Adrenal gland (tissue), 9 donors: ENCODE measurements at regions not wholly inside any gene's neighbourhood (a gene's known extent, or its start where the extent isn't known, plus 50 kb on each side); places are given as distances from the start of the nearest gene placed in this dataset.

Experiments
- DNase-seq, 7 donors: peaks; one replicate each; pipeline ENCODE4 v3.0.0-alpha.2; 2019 to 2020
- H3K27ac ChIP-seq, 5 donors: fragments of 200-600 bp; sonication (generic) in 4 of 5; 1 replicate in 3 of 5; 2 replicates in 2 of 5; pipeline versions ENCODE4 v1.5.1 to v1.8.0; 2016 to 2020; ENCODE audit warnings: mild to moderate bottlenecking in 1 of 5
- H3K27me3 ChIP-seq: fragments of 200-600 bp; 2 replicates; pipeline ENCODE4 v1.8.0; 2021
- H3K36me3 ChIP-seq, 2 donors: fragments of 200-600 bp; replicated peaks in 1 of 2; 1 replicate in 1 of 2; 2 replicates in 1 of 2; pipeline versions ENCODE4 v1.5.1 to v1.8.0; 2018 to 2022
- H3K4me1 ChIP-seq, 2 donors: fragments of 200-600 bp; replicated peaks in 1 of 2; 1 replicate in 1 of 2; 2 replicates in 1 of 2; pipeline versions ENCODE4 v1.5.1 to v1.8.0; 2018 to 2021
- H3K4me3 ChIP-seq, 4 donors: fragments of 200-600 bp; sonication (generic) in 3 of 4; one replicate each; pipeline ENCODE4 v1.5.1; 2016 to 2018
- H3K9me3 ChIP-seq, 3 donors: fragments of 200-600 bp; sonication (generic) in 1 of 3; replicated peaks in 1 of 3; 1 replicate in 2 of 3; 2 replicates in 1 of 3; pipeline versions ENCODE4 v1.5.1 to v1.8.0; 2016 to 2021
- CTCF ChIP-seq, 6 experiments: fragments of 450-650 bp in 4 of 6; fragments of 200-600 bp in 2 of 6; sonication (generic) in 1 of 6; IDR thresholded peaks; 1 replicate in 5 of 6; 2 replicates in 1 of 6; pipeline versions ENCODE4 v1.5.1 to v1.8.0; 2016 to 2021; ENCODE audit warnings: antibody characterized with exemption in 6 of 6, mild to moderate bottlenecking in 2 of 6, moderate library complexity in 1 of 6
- POLR2A ChIP-seq, 2 donors: fragments of 450-650 bp; IDR thresholded peaks; one replicate each; pipeline ENCODE4 v1.6.1; 2017; ENCODE audit warnings: antibody characterized with exemption in 2 of 2, mild to moderate bottlenecking in 2 of 2, moderate library complexity in 1 of 2
- WGBS, 4 donors: extraction: QIAGEN DNeasy Blood & Tissue Kit in 2 of 4; methylation state at CpG; one replicate each; pipeline versions ENCODE4 v1.1.5 to v1.1.7; 2013 to 2017; 5-methylcytosine and 5-hydroxymethylcytosine counted together
- intact Hi-C, 2 donors: fragments of 100-400 bp; cut with DNase I; formaldehyde crosslinking; loops; one replicate each; pipeline versions ENCODE4 v1.14.1 to v1.15.0; 2022 to 2023
- donor health status: healthy with polysubstance abuse.
- donor health status: Bipolar disorder and iron deficiency.
- donor health status: DM: yes; HTN: yes; CAD: no.
- donor health status: DM: no; HTN: no; CAD: no.
- donor health status: DM: no; HTN: no; CAD: no.

GRCh38 chr18:62448426-62448825 is 74.4 kb upstream of the ZCCHC2 start:
- Histone ChIP-seq H3K27ac (no peak overlapping the region), H3K36me3 (no peaks in the 10 kb centered on the region), H3K4me1 (peaks cover 8 to 16% of the 10 kb centered on the region in 2 donors), H3K27me3 (no peaks in the 10 kb centered on the region), H3K4me3 (no peak overlapping the region), H3K9me3 (no peaks in the 10 kb centered on the region)
- no peak for DNase-seq
- intact Hi-C loops = no loop called here
- 68 to 77% (median 74%) methylated on average over 6 of the region's 6 CpGs for WGBS, 4 donors
- TF ChIP-seq CTCF (IDR thresholded peaks at IDR 0.05) (no peak), POLR2A (IDR thresholded peaks at IDR 0.05) (no peak)

DNA sequence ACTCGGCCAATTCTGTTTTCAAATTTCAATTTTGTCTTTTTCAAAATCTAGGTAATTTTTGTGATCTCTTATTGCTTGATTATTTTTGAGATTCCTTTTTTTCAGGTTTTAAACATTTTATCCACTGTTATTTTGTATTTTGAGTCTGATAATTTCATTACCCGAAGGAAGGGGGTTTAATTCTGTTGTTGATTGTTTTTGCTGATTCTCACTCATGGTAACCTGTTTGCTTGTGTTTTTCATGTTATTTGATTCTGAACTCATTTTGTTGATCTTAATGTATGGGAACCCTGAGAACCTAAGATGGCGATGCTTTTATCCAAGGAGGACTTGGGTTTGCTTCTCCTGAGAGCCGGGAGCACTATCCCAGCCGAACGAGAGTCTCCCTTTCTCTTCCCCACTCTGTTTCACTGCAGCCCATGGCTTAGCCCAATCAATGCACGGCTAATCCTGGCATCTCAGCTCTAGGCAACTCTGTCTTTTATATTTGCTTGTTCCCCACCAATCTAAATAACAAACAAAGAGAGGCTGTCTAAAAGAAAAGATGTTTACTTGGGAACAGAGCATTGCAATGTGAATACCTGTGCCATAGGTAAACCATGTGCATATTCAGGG is 73.2 kb upstream of the ZCCHC2 start:
- intact Hi-C loops = no loop called here
- WGBS, 4 donors = 92 to 96% (median 96%) methylated on average over 7 of the region's 7 CpGs
- H3K27me3 ChIP-seq = no peaks in the 10 kb centered on the region

DNA sequence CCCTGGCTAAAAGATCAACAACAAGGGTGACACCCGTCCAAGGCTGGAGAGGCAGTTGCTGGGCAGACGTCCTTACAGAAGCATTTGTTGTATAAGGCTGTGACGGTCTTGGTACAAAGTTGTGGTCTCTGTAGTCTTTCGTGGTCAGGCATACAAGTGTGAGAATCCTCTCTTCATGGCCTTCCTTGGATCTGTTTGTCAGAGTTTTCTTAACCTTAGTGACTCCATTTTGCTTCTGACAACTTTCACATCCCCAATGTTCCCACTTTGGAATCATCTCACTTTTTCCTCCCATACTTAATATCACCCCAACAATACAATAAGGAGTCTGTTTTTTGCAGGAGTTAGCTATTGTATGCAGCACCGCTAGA is 72.7 kb upstream of the ZCCHC2 start:
- no peaks in the 10 kb centered on the region for H3K27me3 ChIP-seq
- no peaks in the 10 kb centered on the region for H3K9me3 ChIP-seq
- H3K4me1 ChIP-seq = peaks cover 8 to 16% of the 10 kb centered on the region in 2 donors
- H3K36me3 ChIP-seq = no peaks in the 10 kb centered on the region
- DNase-seq = no peak
- no peak overlapping the region for H3K4me3 ChIP-seq
- intact Hi-C loops = no loop called here
- WGBS, 4 donors = 78 to 85% (median 84%) methylated on average over 5 of the region's 5 CpGs
- TF ChIP-seq CTCF (IDR thresholded peaks at IDR 0.05) (no peak), POLR2A (IDR thresholded peaks at IDR 0.05) (no peak)
- H3K27ac ChIP-seq = peak overlapping the region in 1 of 5 donors; percentile 77

More for the DNA sequence above, 73.2 kb upstream of the ZCCHC2 start:
- H3K4me1 ChIP-seq = peaks cover 8 to 16% of the 10 kb centered on the region in 2 donors
- DNase-seq = no peak
- TF ChIP-seq CTCF (IDR thresholded peaks at IDR 0.05) = no peak
- TF ChIP-seq POLR2A (IDR thresholded peaks at IDR 0.05) = no peak
- H3K36me3 ChIP-seq = no peaks in the 10 kb centered on the region
- no peak overlapping the region for H3K27ac ChIP-seq
- H3K4me3 ChIP-seq = no peak overlapping the region
- H3K9me3 ChIP-seq = no peaks in the 10 kb centered on the region

GRCh38 chr18:62450546-62451410 is 72.0 kb upstream of the ZCCHC2 start:
- Histone ChIP-seq H3K4me1 (peaks cover 8 to 16% of the 10 kb centered on the region in 2 donors), H3K27ac (peak overlapping the region in 4 of 5 donors; percentile 16 to 77 (median 56)), H3K4me3 (no peak overlapping the region), H3K9me3 (no peaks in the 10 kb centered on the region), H3K36me3 (no peaks in the 10 kb centered on the region), H3K27me3 (no peaks in the 10 kb centered on the region)
- intact Hi-C loops = no loop called here
- WGBS, 4 donors = 12 to 19% (median 15%) methylated on average over 10 to 15 of the region's 15 CpGs
- peak; percentile 88 to 97 (median 96) for DNase-seq
- TF ChIP-seq POLR2A (IDR thresholded peaks at IDR 0.05) (peak in 1 of 2 donors; percentile 27), CTCF (IDR thresholded peaks at IDR 0.05) (no peak)
